ENCODE measurements at regions not wholly inside any gene's neighbourhood (a gene's known extent, or its start where the extent isn't known, plus 50 kb on each side); places are given as distances from the start of the nearest gene placed in this dataset.

GRCh38 chrX:88853925-88854324, 106.9 kb downstream of the CPXCR1 start:
- H2BK5ac ChIP-seq (ENCODE audit: low read depth, low read length, poor library complexity, severe bottlenecking): no peak overlapping the region
- ATAC-seq (ENCODE audit: low read depth): no peak
- no peaks in the 10 kb centered on the region for H4K20me1 ChIP-seq (ENCODE audit: insufficient read depth, low read length)
- CTCF ChIA-PET: no interaction called here
- H3K79me1 ChIP-seq (ENCODE audit: low read depth in 1 of 2, low read length in 2 of 2): no peaks in the 10 kb centered on the region
- no peak overlapping the region for H4K8ac ChIP-seq (ENCODE audit: low read depth in 2 of 2, low read length in 2 of 2)
- dilution Hi-C loops (cut with HindIII; ENCODE audit: low sequenced_read_pairs, unreplicated experiment) (no loop called here), intact Hi-C loops (cut with micrococcal nuclease) (no loop called here), in situ Hi-C loops (cut with MboI; ENCODE audit: low sequenced_read_pairs) (no loop called here)
- DNase-seq: no peak
- no peak overlapping the region for H3K4ac ChIP-seq (ENCODE audit: low read depth, low read length)
- H2BK20ac ChIP-seq (ENCODE audit: low read depth, low read length): no peak overlapping the region
- BruUV-seq (replicated peaks): no TSS peak
- no peak overlapping the region for H2AK5ac ChIP-seq (ENCODE audit: low read depth, low read length)
- no peak overlapping the region for H4K5ac ChIP-seq (ENCODE audit: low read depth, low read length)
- no peak overlapping the region for H2AK9ac ChIP-seq (replicated peaks; ENCODE audit: low read depth, low read length, poor library complexity)
- H3K14ac ChIP-seq (replicated peaks; ENCODE audit: low read depth, low read length): no peak overlapping the region
- no peaks in the 10 kb centered on the region for H3K4me1 ChIP-seq (ENCODE audit: control insufficient read depth, insufficient read depth, low read length)
- H3K27ac ChIP-seq (ENCODE audit: insufficient read depth, low read length): no peak overlapping the region
- POLR2A ChIA-PET (ENCODE audit: unreplicated experiment): no interaction called here
- no peak overlapping the region for H2AFZ ChIP-seq (replicated peaks; ENCODE audit: low read length, poor library complexity)
- no peaks in the 10 kb centered on the region for H3K36me3 ChIP-seq (ENCODE audit: control insufficient read depth, insufficient read depth, low read length)
- 80% methylated on average over 1 of the region's 3 CpGs; no CpG with 5 or more reads in 1 of the 2 experiments for WGBS, 2 experiments (ENCODE audit: extremely low coverage in 2 of 2, insufficient read length in 1 of 2)
- H2BK120ac ChIP-seq (ENCODE audit: low read depth, low read length): no peak overlapping the region
- H3K27me3 ChIP-seq (ENCODE audit: control insufficient read depth, insufficient read depth, low read length): no peaks in the 10 kb centered on the region
- no peak overlapping the region for H3K18ac ChIP-seq (ENCODE audit: low read depth, low read length)
- H3K4me3 ChIP-seq (ENCODE audit: insufficient read depth, low read depth, low read length): no peak overlapping the region
- H4K91ac ChIP-seq (ENCODE audit: insufficient read depth, low read depth, low read length): no peak overlapping the region
- no peak overlapping the region for H2BK15ac ChIP-seq (ENCODE audit: low read depth, low read length)
- H3K4me2 ChIP-seq (ENCODE audit: low read depth, low read length): no peak overlapping the region
- no peak overlapping the region for H3K56ac ChIP-seq (ENCODE audit: extremely low read depth, insufficient read depth, low read length)
- H3K23ac ChIP-seq (ENCODE audit: low read depth, low read length): no peak overlapping the region
- no peaks in the 10 kb centered on the region for H3K9me3 ChIP-seq (ENCODE audit: control insufficient read depth, insufficient read depth, low read length)
- no peak overlapping the region for H3K9ac ChIP-seq (ENCODE audit: low read depth, low read length)
- no peaks in the 10 kb centered on the region for H3K9me1 ChIP-seq (ENCODE audit: insufficient read depth, low read length)
- TF ChIP-seq MAFK (IDR thresholded peaks at IDR 0.05; ENCODE audit: low read depth, low read length) (no peak), CTCF (conservative IDR thresholded peaks at IDR 0.05; ENCODE audit: low read depth, low read length) (no peak), RCOR1 (IDR thresholded peaks at IDR 0.05; ENCODE audit: insufficient replicate concordance, low read length) (no peak), RAD21 (IDR thresholded peaks at IDR 0.05; ENCODE audit: low read length) (no peak), FOS (IDR thresholded peaks at IDR 0.05; ENCODE audit: low read depth, low read length) (no peak), CEBPB (IDR thresholded peaks at IDR 0.05; ENCODE audit: low read depth, low read length) (no peak), USF2 (IDR thresholded peaks at IDR 0.05; ENCODE audit: low read depth, low read length) (no peak), RFX5 (IDR thresholded peaks at IDR 0.05; ENCODE audit: low read depth, low read length) (no peak), POLR2A (IDR thresholded peaks at IDR 0.05; ENCODE audit: low read depth, low read length) (no peak), MXI1 (IDR thresholded peaks at IDR 0.05; ENCODE audit: borderline replicate concordance, low read depth, low read length) (no peak), CHD1 (IDR thresholded peaks at IDR 0.05; ENCODE audit: low read depth, low read length) (no peak), NFE2L2 (IDR thresholded peaks at IDR 0.05; ENCODE audit: low read depth, low read length) (no peak), BHLHE40 (IDR thresholded peaks at IDR 0.05; ENCODE audit: low read depth, low read length) (no peak), MAZ (IDR thresholded peaks at IDR 0.05; ENCODE audit: borderline replicate concordance, low read depth, low read length) (no peak)
